ENCODE measurements at regions not wholly inside any gene's neighbourhood (a gene's known extent, or its start where the extent isn't known, plus 50 kb on each side); places are given as distances from the start of the nearest gene placed in this dataset.

DNA sequence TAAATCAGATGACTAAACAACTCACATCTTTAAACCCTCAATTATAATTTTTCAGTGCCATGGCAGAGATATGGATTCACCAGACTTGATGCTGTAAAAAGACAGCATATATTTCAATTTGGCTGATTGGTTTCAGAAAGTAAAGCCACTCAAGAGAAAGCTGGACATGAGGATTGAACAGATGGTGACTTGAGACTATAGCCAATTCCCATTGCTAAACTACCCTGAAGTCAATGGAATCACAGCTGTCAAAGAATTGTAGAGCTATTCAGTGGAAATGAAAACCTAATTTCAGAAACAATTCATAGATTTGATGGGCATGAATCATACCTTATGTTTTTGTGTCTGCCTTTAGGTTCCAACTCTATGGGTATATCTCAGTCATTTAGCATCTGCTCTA lies 510.6 kb upstream of the BOD1L1 start:
- TF ChIP-seq, protein P1, sequence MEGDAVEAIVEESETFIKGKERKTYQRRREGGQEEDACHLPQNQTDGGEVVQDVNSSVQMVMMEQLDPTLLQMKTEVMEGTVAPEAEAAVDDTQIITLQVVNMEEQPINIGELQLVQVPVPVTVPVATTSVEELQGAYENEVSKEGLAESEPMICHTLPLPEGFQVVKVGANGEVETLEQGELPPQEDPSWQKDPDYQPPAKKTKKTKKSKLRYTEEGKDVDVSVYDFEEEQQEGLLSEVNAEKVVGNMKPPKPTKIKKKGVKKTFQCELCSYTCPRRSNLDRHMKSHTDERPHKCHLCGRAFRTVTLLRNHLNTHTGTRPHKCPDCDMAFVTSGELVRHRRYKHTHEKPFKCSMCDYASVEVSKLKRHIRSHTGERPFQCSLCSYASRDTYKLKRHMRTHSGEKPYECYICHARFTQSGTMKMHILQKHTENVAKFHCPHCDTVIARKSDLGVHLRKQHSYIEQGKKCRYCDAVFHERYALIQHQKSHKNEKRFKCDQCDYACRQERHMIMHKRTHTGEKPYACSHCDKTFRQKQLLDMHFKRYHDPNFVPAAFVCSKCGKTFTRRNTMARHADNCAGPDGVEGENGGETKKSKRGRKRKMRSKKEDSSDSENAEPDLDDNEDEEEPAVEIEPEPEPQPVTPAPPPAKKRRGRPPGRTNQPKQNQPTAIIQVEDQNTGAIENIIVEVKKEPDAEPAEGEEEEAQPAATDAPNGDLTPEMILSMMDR (IDR thresholded peaks at IDR 0.05), result no peak
- TF ChIP-seq POLR2A (IDR thresholded peaks at IDR 0.05), result no peak

Measured in adrenal gland (tissue), 5 donors.